SW 1271 (cell line): ENCODE measurements at regions not wholly inside any gene's neighbourhood (a gene's known extent, or its start where the extent isn't known, plus 50 kb on each side); places are given as distances from the start of the nearest gene placed in this dataset.
"Not testable (repeated sequence)": the region's sequence is repeated elsewhere in the genome, so short reads cannot be mapped to it uniquely, and the experiment has no call there.

ENCODE experiments used
- DNase-seq, 2 experiments: peaks; one replicate each; lab custom pipeline; 2025; lab: John Stamatoyannopoulos, UW

GRCh38 chr10:42987575-42987974 is 89.3 kb upstream of the RET start:
- no peak for DNase-seq

- no peak for DNase-seq
Measured at GRCh38 chr10:42988069-42988468, 88.8 kb upstream of the RET start.

DNA sequence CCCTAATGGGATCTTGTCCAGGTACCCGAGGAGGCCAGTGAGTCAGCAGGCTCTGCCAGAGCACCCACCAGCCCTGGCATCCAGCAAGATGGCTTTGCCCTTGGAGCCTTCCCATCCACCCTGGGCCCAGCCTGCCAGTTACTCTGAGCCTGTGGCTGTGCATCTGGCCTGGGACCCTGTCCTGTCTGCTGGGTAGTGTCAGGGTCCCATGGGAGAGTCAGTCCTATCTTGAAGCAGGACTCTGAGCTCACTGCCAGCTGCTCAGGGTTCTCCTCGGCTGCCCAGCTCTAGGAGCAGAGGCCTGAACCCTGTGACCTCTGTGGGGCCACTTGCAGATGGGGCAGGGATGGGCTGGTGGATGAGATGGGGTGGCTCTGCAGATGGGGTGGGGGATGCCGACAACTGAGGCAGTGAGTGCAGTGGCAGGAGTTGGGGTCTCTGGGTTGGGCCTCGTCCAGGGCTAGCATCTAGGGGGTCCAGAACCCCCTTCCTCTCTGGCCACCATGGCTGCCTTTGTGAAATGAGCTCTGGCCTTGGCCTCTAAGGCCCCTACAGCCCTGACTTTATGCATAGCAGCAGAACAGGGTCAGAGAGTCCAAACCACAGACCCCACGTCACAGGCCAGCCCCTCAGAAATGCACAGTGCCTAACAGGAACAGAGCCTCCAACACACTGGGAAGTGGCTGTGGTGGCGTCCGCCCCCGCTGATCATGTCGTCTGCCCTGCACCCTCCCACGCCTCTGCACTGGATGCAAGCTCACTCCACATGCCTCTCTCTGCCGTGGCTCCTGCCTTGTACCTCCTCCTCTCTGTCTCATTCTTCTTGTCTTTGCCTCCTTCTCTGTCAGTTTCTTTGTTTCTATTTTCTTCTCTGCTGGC is 88.1 kb upstream of the RET start:
- DNase-seq = no peak

GRCh38 chr10:42989481-42989921 is 87.4 kb upstream of the RET start:
- DNase-seq = no peak

DNA sequence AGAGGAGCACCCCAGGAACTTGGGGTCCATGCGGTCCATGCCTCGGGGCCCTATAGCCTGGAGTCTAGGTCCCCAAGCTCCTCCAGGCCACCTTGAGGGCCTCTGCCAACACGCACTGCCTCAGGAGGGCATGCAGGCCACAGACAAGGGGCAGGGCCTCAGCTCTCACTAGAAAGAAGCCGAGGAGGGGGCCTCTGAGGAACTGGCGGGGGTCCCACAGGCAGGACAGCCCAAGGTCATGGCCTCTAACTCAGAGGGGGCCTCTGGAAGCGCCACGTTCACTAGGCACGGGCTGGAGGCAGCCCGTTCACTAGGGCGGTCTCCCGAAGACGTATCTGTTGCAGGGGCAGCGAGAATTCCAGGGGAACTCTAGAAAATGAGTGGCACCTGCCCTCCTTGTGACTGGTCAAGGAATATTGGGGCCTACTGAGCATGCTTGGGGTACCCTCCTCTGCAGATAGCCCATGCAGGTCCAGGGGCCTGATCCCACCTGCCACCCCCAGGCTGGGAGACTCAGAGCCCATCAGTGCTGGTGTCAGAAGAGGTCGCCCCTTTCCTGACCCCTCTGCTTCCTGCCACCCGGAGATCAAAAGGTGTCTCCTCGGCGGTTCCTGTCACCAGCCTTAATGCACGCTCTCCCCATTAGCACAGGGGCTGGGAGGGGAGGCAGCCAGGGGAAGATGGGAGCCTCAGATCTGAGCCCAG is 86.7 kb upstream of the RET start:
- DNase-seq = no peak

GRCh38 chr10:42990721-42991441 is 86.0 kb upstream of the RET start:
- DNase-seq = no peak

- no peak for DNase-seq
Measured at GRCh38 chr10:42991442-42992098, 85.3 kb upstream of the RET start.

- DNase-seq = no peak
Measured at GRCh38 chr10:42992156-42992956, 84.5 kb upstream of the RET start.

GRCh38 chr10:42992957-42993390 is 83.9 kb upstream of the RET start:
- no peak for DNase-seq

GRCh38 chr10:42994909-42995308 is 82.0 kb upstream of the RET start:
- not testable (repeated sequence) for DNase-seq

- no peak for DNase-seq
Measured at GRCh38 chr10:42995537-42995936, 81.3 kb upstream of the RET start.

GRCh38 chr10:42996588-42996987 is 80.3 kb upstream of the RET start:
- no peak for DNase-seq

GRCh38 chr10:42997151-42997848 is 79.6 kb upstream of the RET start:
- no peak for DNase-seq

DNA sequence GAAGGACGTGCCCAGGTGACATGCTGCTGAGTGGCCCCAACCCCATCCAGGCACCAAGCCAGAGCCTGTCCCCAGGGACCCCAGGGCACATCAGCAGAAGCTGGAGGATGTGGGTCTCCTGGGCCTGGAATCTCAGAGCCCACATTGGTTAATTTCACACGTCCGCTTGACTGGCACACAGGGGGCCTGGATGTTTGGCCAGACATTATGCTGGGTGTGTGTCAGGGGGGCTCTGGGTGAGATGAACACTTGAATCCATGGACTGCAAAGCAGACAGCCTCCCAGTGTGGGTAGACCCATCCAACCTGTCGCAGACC is 79.1 kb upstream of the RET start:
- no peak for DNase-seq

- DNase-seq = no peak
Measured at GRCh38 chr10:42998481-42999384, 78.1 kb upstream of the RET start.

- no peak for DNase-seq
Measured at GRCh38 chr10:42999385-43000020, 77.4 kb upstream of the RET start.

DNA sequence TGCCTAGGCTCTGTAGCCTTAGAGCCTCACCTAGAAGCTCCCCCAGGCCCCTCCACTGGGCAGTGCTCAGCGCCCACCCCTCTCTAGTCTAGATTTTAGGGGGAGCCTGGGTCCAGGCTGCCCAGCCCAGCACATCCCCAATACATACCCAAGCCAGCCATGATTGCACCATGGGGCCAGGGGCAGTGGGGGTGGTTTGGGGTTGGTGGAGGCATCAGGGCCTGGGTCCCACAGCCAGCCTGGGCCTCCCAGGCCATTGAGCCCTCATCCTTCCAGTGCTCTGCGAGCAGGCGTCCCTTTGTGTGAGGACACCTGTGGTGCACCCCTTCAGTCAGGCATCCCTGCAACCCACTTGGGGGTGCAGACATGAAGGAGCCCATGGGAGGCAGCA is 76.9 kb upstream of the RET start:
- no peak for DNase-seq

- DNase-seq = no peak
Measured at GRCh38 chr10:43000651-43001426, 76.0 kb upstream of the RET start.

DNA sequence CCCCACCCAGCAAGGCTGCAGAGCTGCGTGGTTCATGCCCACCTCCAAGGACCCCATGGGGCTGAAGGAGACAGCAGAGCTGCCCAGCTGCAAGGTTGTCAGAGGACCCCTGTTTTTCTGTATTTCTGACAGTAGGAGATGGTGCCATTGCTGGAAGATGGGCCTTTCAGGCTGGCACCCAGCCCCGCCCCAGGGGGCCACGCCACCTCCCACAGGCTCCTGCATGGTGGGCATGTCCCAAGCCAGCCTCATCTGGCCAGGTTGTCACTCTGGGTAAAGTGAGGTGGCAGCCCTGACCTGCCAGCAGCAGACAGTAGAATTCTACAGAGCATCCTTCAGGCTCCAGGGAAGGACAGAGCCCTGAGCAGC is 75.5 kb upstream of the RET start:
- no peak for DNase-seq
